ENCODE measurements at regions not wholly inside any gene's neighbourhood (a gene's known extent, or its start where the extent isn't known, plus 50 kb on each side); places are given as distances from the start of the nearest gene placed in this dataset.

DNA sequence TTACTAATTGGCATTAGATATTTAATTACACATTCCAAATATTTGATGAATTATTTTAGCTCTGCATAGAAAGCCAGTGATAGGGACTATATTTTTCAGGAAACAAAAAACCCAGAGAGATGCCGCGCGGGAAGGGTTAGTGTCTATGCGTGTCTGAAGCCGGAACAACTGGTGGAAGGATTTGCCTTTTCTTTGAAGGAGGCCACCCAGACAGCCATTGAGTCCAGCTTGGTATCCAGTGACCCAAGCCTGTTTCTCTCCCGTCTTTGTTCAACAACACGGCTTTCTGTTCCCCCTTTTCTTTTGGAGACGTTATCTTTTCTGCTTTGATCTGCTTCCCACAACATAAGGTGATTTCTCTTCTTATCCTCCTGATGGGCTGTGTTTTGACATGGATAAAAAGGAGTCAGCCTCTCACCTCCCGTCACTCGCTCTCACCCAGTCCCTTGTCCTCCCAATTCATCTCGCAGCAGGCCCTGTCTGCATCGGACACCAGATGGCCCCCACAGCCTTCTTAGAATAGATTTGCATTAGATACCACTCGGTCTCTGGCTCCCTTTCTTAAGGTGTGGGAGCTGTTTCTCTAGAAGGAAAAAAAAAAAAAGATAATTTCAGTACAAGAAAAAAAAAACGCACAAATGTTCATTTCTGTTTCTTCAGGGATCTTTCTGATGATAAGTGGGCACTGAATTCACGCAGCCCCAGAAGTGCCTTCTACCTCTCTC, 361.8 kb downstream of the ZNF536 start:
- no peak overlapping the region for H3K27ac ChIP-seq (ENCODE audit: insufficient read length, low read depth, low read length)
- H2BK120ac ChIP-seq (ENCODE audit: low read depth, low read length, poor library complexity, severe bottlenecking), result no peak overlapping the region
- H3K4ac ChIP-seq (ENCODE audit: low read depth, low read length), result no peak overlapping the region
- no peak overlapping the region for H3K4me2 ChIP-seq (ENCODE audit: insufficient read depth, insufficient read length, low read length)
- Mint-ChIP-seq H3K27ac (no peak overlapping the region), H3K36me3 (ENCODE audit: insufficient read depth in 1 of 3, low read depth in 3 of 3) (no peaks in the 10 kb centered on the region), H3K4me3 (no peak overlapping the region), H3K27me3 (ENCODE audit: low read depth) (peaks cover 2% of the 10 kb centered on the region; the same call in 1 of the 2 replicates), H3K4me1 (peaks cover 9% of the 10 kb centered on the region in 2 experiments), H3K9me3 (no peaks in the 10 kb centered on the region; a peak in 1 of 5 replicates)
- H3K79me2 ChIP-seq (ENCODE audit: insufficient read depth, low read length), result no peaks in the 10 kb centered on the region
- no peak overlapping the region for H2BK5ac ChIP-seq (ENCODE audit: insufficient read length, low read length)
- no CpG with 5 or more reads among the region's 15 CpGs for WGBS (ENCODE audit: extremely low coverage, insufficient read length, low lambda C conversion rate)
- no peak overlapping the region for H2AK5ac ChIP-seq (ENCODE audit: insufficient read length, low read length)
- no peak overlapping the region for H3T11ph ChIP-seq (ENCODE audit: low read length)
- no peak overlapping the region for H3K14ac ChIP-seq (ENCODE audit: insufficient read depth, low read length)
- no peak overlapping the region for H4K8ac ChIP-seq (replicated peaks; ENCODE audit: insufficient read length, low read depth, low read length)
- no peak overlapping the region for H2AFZ ChIP-seq (ENCODE audit: low read length)
- H3K27me3 ChIP-seq (ENCODE audit: insufficient read depth, low read length), result no peaks in the 10 kb centered on the region
- H3K79me1 ChIP-seq (ENCODE audit: insufficient read depth, low read depth, low read length, poor library complexity, severe bottlenecking), result no peaks in the 10 kb centered on the region
- no peak overlapping the region for H3K56ac ChIP-seq (ENCODE audit: insufficient read length, low read depth, low read length)
- no peaks in the 10 kb centered on the region for H4K20me1 ChIP-seq (ENCODE audit: control insufficient read depth, insufficient read depth, insufficient read length)
- H3K18ac ChIP-seq (ENCODE audit: insufficient read length, low read depth, low read length), result no peak overlapping the region
- H2BK15ac ChIP-seq (ENCODE audit: low read depth, low read length), result no peak overlapping the region
- no peaks in the 10 kb centered on the region for H3K9me3 ChIP-seq (ENCODE audit: control insufficient read depth, low read depth, low read length)
- no peaks in the 10 kb centered on the region for H3K23me2 ChIP-seq (ENCODE audit: insufficient read length, low read depth, low read length, poor library complexity, severe bottlenecking)
- TF ChIP-seq CTCF (conservative IDR thresholded peaks at IDR 0.05), result peak; percentile 23; the same call in 2 of the 3 replicates
- H4K5ac ChIP-seq (ENCODE audit: insufficient read length, low read depth, low read length), result no peak overlapping the region
- no peak overlapping the region for H2BK20ac ChIP-seq (ENCODE audit: low read depth, low read length, poor library complexity, severe bottlenecking)
- no peak for DNase-seq
- H4K91ac ChIP-seq (ENCODE audit: insufficient read length, low read depth, low read length), result no peak overlapping the region
- no peaks in the 10 kb centered on the region for H3K4me1 ChIP-seq (ENCODE audit: insufficient read depth, low read length)
- H3K23ac ChIP-seq (ENCODE audit: insufficient read length, low read depth, low read length), result no peak overlapping the region
- no peak overlapping the region for H3K9ac ChIP-seq (ENCODE audit: extremely low read depth, insufficient read length, low read length)
- no peak overlapping the region for H2BK12ac ChIP-seq (ENCODE audit: insufficient read length, low read depth, low read length)

All from H9 (cell line).